ENCODE measurements at regions not wholly inside any gene's neighbourhood (a gene's known extent, or its start where the extent isn't known, plus 50 kb on each side); places are given as distances from the start of the nearest gene placed in this dataset.
"Not testable (repeated sequence)": the region's sequence is repeated elsewhere in the genome, so short reads cannot be mapped to it uniquely, and the experiment has no call there.

GRCh38 chr3:17816839-17817238 is 74.4 kb upstream of the TBC1D5 start:
- TF ChIP-seq MAX (IDR thresholded peaks at IDR 0.05; ENCODE audit: low read depth, low read length); POLR2A (IDR thresholded peaks at IDR 0.05; ENCODE audit: extremely low read depth, insufficient read length); CTCF (IDR thresholded peaks at IDR 0.05; ENCODE audit: low read depth, low read length); MYC (IDR thresholded peaks at IDR 0.05; ENCODE audit: low read depth, low read length): not testable (repeated sequence)

Data from NB4 (cell line).